OCI-LY1 (cell line): ENCODE measurements at regions not wholly inside any gene's neighbourhood (a gene's known extent, or its start where the extent isn't known, plus 50 kb on each side); places are given as distances from the start of the nearest gene placed in this dataset.

Experiments
- H2AFZ ChIP-seq: fragments of 200-600 bp; sonication (generic), shearing (Covaris generic); 2 replicates; pipeline ENCODE4 v1.6.0; 2014; ENCODE audit warnings: antibody characterized with exemption, mild to moderate bottlenecking, low read length
- H3F3A ChIP-seq: fragments of 200-600 bp; sonication (generic), shearing (Covaris generic); 2 replicates; pipeline ENCODE4 v1.6.0; 2014; ENCODE audit warnings: mild to moderate bottlenecking, antibody characterized with exemption, low read length, moderate library complexity; ENCODE audit not compliant: insufficient read depth
- H3K27ac ChIP-seq: fragments of 200-600 bp; sonication (generic); 2 replicates; pipeline ENCODE4 v1.5.1; 2014; ENCODE audit warnings: low read length, mixed run types, mild to moderate bottlenecking, low read depth; ENCODE audit not compliant: poor library complexity, severe bottlenecking
- H3K27me3 ChIP-seq: fragments of 200-600 bp; sonication (generic); 2 replicates; pipeline ENCODE4 v1.6.0; 2014; ENCODE audit warnings: antibody characterized with exemption, mild to moderate bottlenecking, low read length, moderate library complexity; ENCODE audit not compliant: insufficient read depth
- H3K36me3 ChIP-seq: fragments of 200-600 bp; sonication (generic); 2 replicates; pipeline ENCODE4 v1.6.1; 2014; ENCODE audit warnings: mild to moderate bottlenecking, antibody characterized with exemption, low read length, moderate library complexity, mixed read lengths; ENCODE audit not compliant: insufficient read depth
- H3K4me1 ChIP-seq: fragments of 200-600 bp; sonication (generic); 2 replicates; pipeline ENCODE4 v1.5.1; 2014; ENCODE audit warnings: mild to moderate bottlenecking, low read length, moderate library complexity; ENCODE audit not compliant: insufficient read depth, severe bottlenecking
- H3K4me2 ChIP-seq: fragments of 200-600 bp; sonication (generic), shearing (Covaris generic); 2 replicates; pipeline ENCODE4 v1.6.1; 2014; ENCODE audit warnings: low read length
- H3K4me3 ChIP-seq: fragments of 200-600 bp; sonication (generic); 2 replicates; pipeline ENCODE4 v1.5.1; 2014; ENCODE audit warnings: low read length, low read depth, mild to moderate bottlenecking, mixed read lengths; ENCODE audit not compliant: poor library complexity, severe bottlenecking
- H3K79me2 ChIP-seq: fragments of 200-600 bp; shearing (Covaris generic); 2 replicates; pipeline ENCODE4 v1.6.1; 2016; ENCODE audit warnings: mixed run types, low read length, mixed read lengths; ENCODE audit not compliant: insufficient read depth
- H3K9ac ChIP-seq: fragments of 200-600 bp; sonication (generic), shearing (Covaris generic); 2 replicates; pipeline ENCODE4 v1.6.1; 2014; ENCODE audit warnings: mild to moderate bottlenecking, low read length, mixed read lengths
- H3K9me2 ChIP-seq: fragments of 200-600 bp; sonication (generic), shearing (Covaris generic); 2 replicates; pipeline ENCODE4 v1.6.1; 2014; ENCODE audit warnings: low read depth, mild to moderate bottlenecking, low read length, mixed read lengths
- H3K9me3 ChIP-seq: fragments of 200-600 bp; shearing (Covaris generic); 2 replicates; pipeline ENCODE4 v1.6.1; 2014; ENCODE audit warnings: low read length, mixed read lengths
- H4K20me1 ChIP-seq: fragments of 200-600 bp; sonication (generic), shearing (Covaris generic); 2 replicates; pipeline ENCODE4 v1.6.0; 2016; ENCODE audit warnings: mild to moderate bottlenecking, low read length; ENCODE audit not compliant: insufficient read depth
- CTCF ChIP-seq: fragments of 200-600 bp; sonication (generic), shearing (Covaris generic); IDR thresholded peaks from 2 replicates; pipeline ENCODE4 v1.5.1; 2017; ENCODE audit warnings: mild to moderate bottlenecking, antibody characterized with exemption, low read length, moderate library complexity, mixed read lengths
- EZH2 ChIP-seq: fragments of 200-600 bp; sonication (generic), shearing (Covaris generic); IDR thresholded peaks from 2 replicates; pipeline ENCODE4 v1.8.0; 2017; ENCODE audit warnings: borderline replicate concordance, mixed run types, mild to moderate bottlenecking, antibody characterized with exemption, low read length, moderate library complexity, mixed read lengths

DNA sequence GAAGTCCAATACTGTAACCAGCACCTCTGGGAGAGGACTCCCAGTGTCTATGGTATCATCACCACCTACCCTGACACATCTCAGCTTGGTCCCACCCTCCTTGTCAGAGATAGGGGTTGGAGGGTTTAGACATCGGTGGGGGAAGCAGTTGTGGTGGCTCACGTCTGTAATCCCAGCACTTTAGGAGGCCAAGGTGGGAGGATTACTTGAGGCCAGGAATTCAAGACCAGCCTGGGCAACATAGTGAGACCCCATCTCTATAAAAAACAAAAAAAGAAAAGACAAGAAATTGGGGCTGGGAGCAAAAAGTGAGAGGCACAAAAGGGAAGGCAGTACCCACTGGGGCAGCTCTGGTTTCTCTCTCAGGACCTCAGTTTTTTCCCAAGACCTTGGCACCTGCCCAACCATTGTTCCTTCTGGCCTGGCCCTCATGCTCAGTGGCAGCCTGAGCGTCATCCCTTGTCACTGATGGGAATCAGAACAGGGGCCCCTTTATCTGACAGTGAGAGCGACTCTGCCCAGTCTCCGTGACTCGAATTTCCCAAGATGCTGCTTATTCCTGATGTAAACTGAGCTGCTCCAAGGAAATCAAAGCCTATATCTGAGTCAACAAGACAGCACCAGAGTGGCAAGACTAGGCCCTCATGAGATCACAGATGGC, 80.5 kb upstream of the HSPA9 start:
- Histone ChIP-seq H3K36me3 (no peaks in the 10 kb centered on the region), H4K20me1 (no peaks in the 10 kb centered on the region), H3K79me2 (no peaks in the 10 kb centered on the region), H3K27me3 (no peaks in the 10 kb centered on the region), H3K9ac (no peak overlapping the region), H3F3A (no peaks in the 10 kb centered on the region), H3K9me3 (no peaks in the 10 kb centered on the region), H3K4me2 (no peak overlapping the region), H2AFZ (no peak overlapping the region), H3K27ac (no peak overlapping the region), H3K9me2 (no peaks in the 10 kb centered on the region), H3K4me1 (no peaks in the 10 kb centered on the region), H3K4me3 (no peak overlapping the region)
- TF ChIP-seq CTCF (no peak), EZH2 (no peak)

- no peaks in the 10 kb centered on the region for H3K36me3 ChIP-seq
- no peaks in the 10 kb centered on the region for H3K27me3 ChIP-seq
- H2AFZ ChIP-seq: no peak overlapping the region
- H3K79me2 ChIP-seq: no peaks in the 10 kb centered on the region
- no peaks in the 10 kb centered on the region for H4K20me1 ChIP-seq
- H3K4me1 ChIP-seq: no peaks in the 10 kb centered on the region
- H3F3A ChIP-seq: no peaks in the 10 kb centered on the region
- H3K4me2 ChIP-seq: no peak overlapping the region
- no peaks in the 10 kb centered on the region for H3K9me2 ChIP-seq
- H3K27ac ChIP-seq: no peak overlapping the region
- no peak overlapping the region for H3K4me3 ChIP-seq
- H3K9ac ChIP-seq: no peak overlapping the region
- H3K9me3 ChIP-seq: no peaks in the 10 kb centered on the region
- TF ChIP-seq EZH2 (no peak), CTCF (no peak)
Observed at GRCh38 chr5:138654281-138654867, 79.2 kb upstream of the HSPA9 start.

GRCh38 chr5:138653502-138653901, 78.3 kb upstream of the HSPA9 start:
- H3K4me1 ChIP-seq: no peaks in the 10 kb centered on the region
- no peaks in the 10 kb centered on the region for H3K79me2 ChIP-seq
- H3K27me3 ChIP-seq: no peaks in the 10 kb centered on the region
- no peak for TF ChIP-seq CTCF
- TF ChIP-seq EZH2: no peak
- H3K4me2 ChIP-seq: no peak overlapping the region
- no peaks in the 10 kb centered on the region for H3F3A ChIP-seq
- H3K27ac ChIP-seq: no peak overlapping the region
- no peaks in the 10 kb centered on the region for H3K9me3 ChIP-seq
- H2AFZ ChIP-seq: no peak overlapping the region
- no peak overlapping the region for H3K4me3 ChIP-seq
- H3K9me2 ChIP-seq: no peaks in the 10 kb centered on the region
- H3K36me3 ChIP-seq: no peaks in the 10 kb centered on the region
- H3K9ac ChIP-seq: no peak overlapping the region
- H4K20me1 ChIP-seq: no peaks in the 10 kb centered on the region
